ENCODE measurements at regions not wholly inside any gene's neighbourhood (a gene's known extent, or its start where the extent isn't known, plus 50 kb on each side); places are given as distances from the start of the nearest gene placed in this dataset.

DNA sequence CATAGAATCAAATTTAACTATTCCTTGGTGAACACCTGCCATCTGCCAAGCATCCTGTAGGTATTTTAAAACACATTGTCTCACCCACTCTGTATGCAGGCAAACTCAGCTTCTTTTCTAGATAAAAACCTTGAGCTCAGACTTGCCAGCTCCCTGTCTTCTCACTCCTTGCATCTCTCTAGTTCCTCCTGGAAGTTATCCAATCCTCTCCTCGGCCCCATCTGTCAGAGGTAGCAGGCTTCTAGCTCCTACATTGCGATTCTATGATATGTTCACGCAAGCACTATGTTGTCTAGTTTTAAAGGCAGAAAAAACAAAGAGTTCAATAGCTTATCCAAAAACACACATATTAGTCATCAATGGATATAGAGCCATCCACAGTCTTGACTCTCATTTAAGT lies 67.0 kb upstream of the APCDD1 start:
- TF ChIP-seq, protein P1, sequence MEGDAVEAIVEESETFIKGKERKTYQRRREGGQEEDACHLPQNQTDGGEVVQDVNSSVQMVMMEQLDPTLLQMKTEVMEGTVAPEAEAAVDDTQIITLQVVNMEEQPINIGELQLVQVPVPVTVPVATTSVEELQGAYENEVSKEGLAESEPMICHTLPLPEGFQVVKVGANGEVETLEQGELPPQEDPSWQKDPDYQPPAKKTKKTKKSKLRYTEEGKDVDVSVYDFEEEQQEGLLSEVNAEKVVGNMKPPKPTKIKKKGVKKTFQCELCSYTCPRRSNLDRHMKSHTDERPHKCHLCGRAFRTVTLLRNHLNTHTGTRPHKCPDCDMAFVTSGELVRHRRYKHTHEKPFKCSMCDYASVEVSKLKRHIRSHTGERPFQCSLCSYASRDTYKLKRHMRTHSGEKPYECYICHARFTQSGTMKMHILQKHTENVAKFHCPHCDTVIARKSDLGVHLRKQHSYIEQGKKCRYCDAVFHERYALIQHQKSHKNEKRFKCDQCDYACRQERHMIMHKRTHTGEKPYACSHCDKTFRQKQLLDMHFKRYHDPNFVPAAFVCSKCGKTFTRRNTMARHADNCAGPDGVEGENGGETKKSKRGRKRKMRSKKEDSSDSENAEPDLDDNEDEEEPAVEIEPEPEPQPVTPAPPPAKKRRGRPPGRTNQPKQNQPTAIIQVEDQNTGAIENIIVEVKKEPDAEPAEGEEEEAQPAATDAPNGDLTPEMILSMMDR (IDR thresholded peaks at IDR 0.05): no peak
- TF ChIP-seq POLR2AphosphoS5 (IDR thresholded peaks at IDR 0.05) (no peak), POLR2A (IDR thresholded peaks at IDR 0.05) (no peak), EP300 (IDR thresholded peaks at IDR 0.05) (no peak)
- Histone ChIP-seq H3K4me1 (no peaks in the 10 kb centered on the region), H3K9me3 (no peaks in the 10 kb centered on the region), H3K27ac (no peak overlapping the region), H3K27me3 (no peaks in the 10 kb centered on the region), H3K36me3 (no peaks in the 10 kb centered on the region), H3K4me3 (no peak overlapping the region)
- ATAC-seq (ENCODE audit: low FRiP score in 2 of 2) (no peak), DNase-seq (no peak)
- 86 to 94% methylated on average over 3 of the region's 3 CpGs for WGBS, 2 donors

DNA sequence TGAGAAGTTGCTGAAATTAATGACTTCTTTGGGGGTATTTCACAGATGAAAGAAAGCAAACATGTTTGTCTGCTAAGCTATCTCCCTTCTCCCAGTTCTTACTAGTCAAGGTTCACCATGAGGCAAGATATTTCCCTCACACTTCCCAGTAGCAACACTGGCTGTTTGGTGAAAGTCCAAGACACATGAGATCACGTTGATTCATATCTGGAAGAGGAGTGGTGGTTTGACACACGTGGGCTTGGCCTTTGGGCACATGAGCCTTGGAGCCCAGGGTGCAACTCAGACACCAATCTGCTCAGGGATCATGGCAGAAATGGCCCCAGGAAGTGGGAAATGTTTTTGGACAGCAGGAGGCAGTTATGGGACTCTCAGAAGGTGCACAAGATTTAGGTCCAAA lies 66.1 kb upstream of the APCDD1 start:
- WGBS, 2 donors: 37 to 83% methylated on average over 2 of the region's 2 CpGs
- Histone ChIP-seq H3K4me3 (no peak overlapping the region), H3K36me3 (no peaks in the 10 kb centered on the region), H3K27me3 (no peaks in the 10 kb centered on the region), H3K4me1 (no peaks in the 10 kb centered on the region), H3K9me3 (no peaks in the 10 kb centered on the region), H3K27ac (no peak overlapping the region)
- TF ChIP-seq, protein P1 (IDR thresholded peaks at IDR 0.05): no peak
- TF ChIP-seq POLR2AphosphoS5 (IDR thresholded peaks at IDR 0.05) (no peak), POLR2A (IDR thresholded peaks at IDR 0.05) (no peak), EP300 (IDR thresholded peaks at IDR 0.05) (no peak)
- no peak for ATAC-seq (ENCODE audit: low FRiP score in 2 of 2)
- no peak for DNase-seq

DNA sequence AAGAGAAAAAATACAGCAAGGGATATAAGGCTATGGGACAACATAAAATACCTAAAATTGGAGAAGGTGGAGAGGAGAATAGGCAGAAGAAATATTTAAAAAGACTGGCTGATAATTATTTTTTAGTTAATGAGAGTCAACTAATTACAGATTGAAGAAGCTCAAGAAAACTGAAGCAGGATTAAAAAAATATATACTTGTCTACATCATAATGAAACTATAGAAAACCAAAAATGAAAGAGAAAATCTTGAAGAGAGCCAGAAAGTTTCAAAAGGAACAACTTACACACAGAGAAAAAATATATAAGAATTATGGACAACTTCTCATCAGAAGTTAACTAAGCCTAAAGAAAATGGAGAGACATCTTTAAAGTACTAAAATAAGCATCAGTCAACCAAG lies 62.9 kb upstream of the APCDD1 start:
- H3K9me3 ChIP-seq: no peaks in the 10 kb centered on the region
- no peaks in the 10 kb centered on the region for H3K4me1 ChIP-seq
- no peak overlapping the region for H3K4me3 ChIP-seq
- TF ChIP-seq POLR2A (IDR thresholded peaks at IDR 0.05) (no peak), POLR2AphosphoS5 (IDR thresholded peaks at IDR 0.05) (no peak)
- TF ChIP-seq, protein P1 (IDR thresholded peaks at IDR 0.05): no peak
- H3K27me3 ChIP-seq: no peaks in the 10 kb centered on the region
- ATAC-seq (ENCODE audit: low FRiP score in 2 of 2) (no peak), DNase-seq (no peak)
- H3K36me3 ChIP-seq: no peaks in the 10 kb centered on the region
- H3K27ac ChIP-seq: no peak overlapping the region

DNA sequence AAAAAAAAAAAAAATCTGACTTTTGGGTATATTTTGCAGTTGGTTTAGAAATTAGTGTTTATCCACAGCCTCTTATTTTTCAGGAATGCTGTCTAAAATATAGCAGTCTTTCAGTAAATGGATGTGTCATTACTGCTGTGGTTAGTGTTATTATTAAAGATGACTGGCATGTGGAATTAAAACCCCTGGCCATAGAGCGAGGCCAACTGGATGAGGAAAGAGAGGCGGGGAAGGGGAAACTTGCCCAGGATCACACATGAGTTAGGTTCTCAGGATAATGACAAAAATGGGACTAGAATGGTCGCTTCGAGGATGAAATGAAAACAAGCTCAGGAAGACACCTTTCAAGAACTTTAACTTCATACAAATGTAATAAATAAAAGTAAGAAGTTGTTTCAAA lies 57.4 kb upstream of the APCDD1 start:
- Histone ChIP-seq H3K27ac (no peak overlapping the region), H3K36me3 (no peaks in the 10 kb centered on the region), H3K4me1 (peaks cover 0 to 4% (median 0%) of the 10 kb centered on the region in 4 donors), H3K4me3 (no peak overlapping the region), H3K9me3 (no peaks in the 10 kb centered on the region), H3K27me3 (no peaks in the 10 kb centered on the region)
- 89 to 95% methylated on average over 4 of the region's 4 CpGs for WGBS, 2 donors
- DNase-seq: no peak
- TF ChIP-seq POLR2AphosphoS5 (IDR thresholded peaks at IDR 0.05) (no peak), POLR2A (IDR thresholded peaks at IDR 0.05) (no peak), EP300 (IDR thresholded peaks at IDR 0.05) (no peak)
- TF ChIP-seq, protein P1 (IDR thresholded peaks at IDR 0.05): no peak
- no peak for ATAC-seq (ENCODE audit: low FRiP score in 2 of 2)

DNA sequence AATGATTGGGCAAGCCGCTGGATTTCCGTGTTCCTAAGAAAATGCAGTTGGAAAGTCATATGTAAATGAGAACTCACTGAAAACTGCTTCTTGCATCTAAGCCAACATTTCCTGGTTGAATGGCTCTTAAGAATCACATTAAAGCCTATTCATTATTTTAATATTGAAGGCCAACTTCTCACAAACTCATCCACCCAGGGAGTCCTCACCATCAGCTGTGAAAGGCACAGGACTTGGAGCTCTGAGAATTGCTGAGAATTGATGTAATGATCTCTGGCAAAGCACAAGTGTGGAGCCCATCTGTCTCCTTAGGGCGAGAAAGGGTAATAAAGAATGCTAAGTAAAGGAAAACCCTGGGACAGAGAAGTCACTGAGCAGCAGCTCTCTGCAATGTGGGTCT lies 55.9 kb upstream of the APCDD1 start:
- 65 to 67% methylated on average over 3 of the region's 3 CpGs for WGBS, 2 donors
- H3K4me1 ChIP-seq: peaks cover 0 to 4% (median under 1%) of the 10 kb centered on the region in 4 donors
- H3K36me3 ChIP-seq: no peaks in the 10 kb centered on the region
- no peak overlapping the region for H3K27ac ChIP-seq
- no peaks in the 10 kb centered on the region for H3K27me3 ChIP-seq
- ATAC-seq (ENCODE audit: low FRiP score in 2 of 2) (no peak), DNase-seq (no peak)
- no peaks in the 10 kb centered on the region for H3K9me3 ChIP-seq
- no peak for TF ChIP-seq POLR2AphosphoS5 (IDR thresholded peaks at IDR 0.05)
- H3K4me3 ChIP-seq: no peak overlapping the region
